ENCODE measurements at regions not wholly inside any gene's neighbourhood (a gene's known extent, or its start where the extent isn't known, plus 50 kb on each side); places are given as distances from the start of the nearest gene placed in this dataset.

DNA sequence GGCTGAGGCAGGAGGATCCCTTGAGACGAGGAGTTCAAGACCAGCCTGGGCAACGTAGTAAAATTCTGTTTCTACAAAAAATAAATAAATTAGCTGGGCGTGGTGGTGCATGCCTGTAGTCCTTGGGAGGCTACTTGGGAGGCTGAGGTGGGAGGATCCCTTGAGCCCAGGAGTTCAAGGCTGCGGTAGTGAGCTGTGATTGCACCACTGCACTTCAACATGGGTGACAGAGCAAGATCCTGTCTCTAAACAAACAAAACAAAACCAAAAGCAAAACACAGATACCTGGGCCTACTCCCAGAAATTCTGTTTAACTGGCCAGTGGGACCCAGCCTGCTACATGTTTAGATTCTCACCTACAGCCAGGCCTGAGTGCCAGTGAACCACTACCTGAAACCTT lies 74.6 kb upstream of the MEDAG start:
- Histone ChIP-seq H2AFZ (ENCODE audit: control insufficient read depth, low read length) (no peak overlapping the region), H3K27me3 (ENCODE audit: control insufficient read depth, extremely low read depth, insufficient read depth, low read length) (no peaks in the 10 kb centered on the region), H3K4me3 (ENCODE audit: control insufficient read depth in 2 of 3, extremely low read depth in 1 of 3, insufficient read depth in 2 of 3, low read depth in 1 of 3, low read length in 3 of 3) (no peak overlapping the region), H4K20me1 (ENCODE audit: control insufficient read depth, extremely low read depth, insufficient read depth, low read length) (no peaks in the 10 kb centered on the region), H3K9ac (ENCODE audit: control insufficient read depth, extremely low read depth, insufficient read depth, low read length) (no peak overlapping the region), H3K9me3 (ENCODE audit: control insufficient read depth, low read depth, low read length) (no peaks in the 10 kb centered on the region), H3K36me3 (ENCODE audit: control insufficient read depth in 2 of 2, extremely low read depth in 1 of 2, insufficient read depth in 2 of 2, low read length in 2 of 2) (no peaks in the 10 kb centered on the region), H3K4me1 (ENCODE audit: control insufficient read depth, extremely low read depth, insufficient read depth, low read length) (peaks cover 44% of the 10 kb centered on the region), H3K4me2 (ENCODE audit: control insufficient read depth, extremely low read depth, insufficient read depth, low read depth, low read length) (no peak overlapping the region), H3K79me2 (ENCODE audit: control insufficient read depth, insufficient read depth, low read length) (no peaks in the 10 kb centered on the region), H3K9me1 (ENCODE audit: control insufficient read depth, extremely low read depth, insufficient read depth, low read length) (no peaks in the 10 kb centered on the region), H3K27ac (ENCODE audit: control insufficient read depth, insufficient read depth, low read length) (no peak overlapping the region)
- dilution Hi-C loops (cut with MboI; ENCODE audit: extremely low pct_ligation_motif_present, low sequenced_read_pairs) = no loop called here
- DNase-seq (ENCODE audit: low read depth, low spot score) = no peak
- TF ChIP-seq, protein P1, sequence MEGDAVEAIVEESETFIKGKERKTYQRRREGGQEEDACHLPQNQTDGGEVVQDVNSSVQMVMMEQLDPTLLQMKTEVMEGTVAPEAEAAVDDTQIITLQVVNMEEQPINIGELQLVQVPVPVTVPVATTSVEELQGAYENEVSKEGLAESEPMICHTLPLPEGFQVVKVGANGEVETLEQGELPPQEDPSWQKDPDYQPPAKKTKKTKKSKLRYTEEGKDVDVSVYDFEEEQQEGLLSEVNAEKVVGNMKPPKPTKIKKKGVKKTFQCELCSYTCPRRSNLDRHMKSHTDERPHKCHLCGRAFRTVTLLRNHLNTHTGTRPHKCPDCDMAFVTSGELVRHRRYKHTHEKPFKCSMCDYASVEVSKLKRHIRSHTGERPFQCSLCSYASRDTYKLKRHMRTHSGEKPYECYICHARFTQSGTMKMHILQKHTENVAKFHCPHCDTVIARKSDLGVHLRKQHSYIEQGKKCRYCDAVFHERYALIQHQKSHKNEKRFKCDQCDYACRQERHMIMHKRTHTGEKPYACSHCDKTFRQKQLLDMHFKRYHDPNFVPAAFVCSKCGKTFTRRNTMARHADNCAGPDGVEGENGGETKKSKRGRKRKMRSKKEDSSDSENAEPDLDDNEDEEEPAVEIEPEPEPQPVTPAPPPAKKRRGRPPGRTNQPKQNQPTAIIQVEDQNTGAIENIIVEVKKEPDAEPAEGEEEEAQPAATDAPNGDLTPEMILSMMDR (optimal IDR thresholded peaks at IDR 0.05 in 1 of 3, IDR thresholded peaks at IDR 0.05 in 1 of 3, conservative IDR thresholded peaks at IDR 0.05 in 1 of 3; ENCODE audit: extremely low read depth in 1 of 3, insufficient read depth in 2 of 3, low read length in 3 of 3) = no peak
- TF ChIP-seq EZH2 (IDR thresholded peaks at IDR 0.05; ENCODE audit: low read length) = no peak
- no peak for FAIRE-seq

DNA sequence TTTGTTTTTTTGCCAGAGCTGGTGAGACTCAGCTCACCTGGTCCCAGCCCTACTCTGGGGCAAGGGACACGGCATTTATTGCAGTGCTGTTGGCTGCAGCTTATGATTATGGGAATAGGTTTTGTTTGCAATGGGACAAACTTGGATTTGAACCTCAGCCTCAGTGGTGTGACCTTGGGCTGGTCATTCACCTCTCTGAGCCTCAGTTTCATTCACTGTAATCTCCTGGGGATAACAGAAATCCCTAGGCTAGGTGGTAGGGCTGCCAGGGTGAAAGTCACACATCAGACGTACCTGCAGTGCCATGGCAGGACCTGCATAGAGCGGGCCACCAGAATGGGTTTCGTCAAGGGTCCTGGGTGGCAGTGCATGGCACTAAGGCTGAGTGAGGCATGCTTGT lies 73.7 kb upstream of the MEDAG start:
- Histone ChIP-seq H3K36me3 (ENCODE audit: control insufficient read depth in 2 of 2, extremely low read depth in 1 of 2, insufficient read depth in 2 of 2, low read length in 2 of 2) (no peaks in the 10 kb centered on the region), H3K27me3 (ENCODE audit: control insufficient read depth, extremely low read depth, insufficient read depth, low read length) (no peaks in the 10 kb centered on the region), H3K79me2 (ENCODE audit: control insufficient read depth, insufficient read depth, low read length) (no peaks in the 10 kb centered on the region), H3K4me2 (ENCODE audit: control insufficient read depth, extremely low read depth, insufficient read depth, low read depth, low read length) (no peak overlapping the region), H3K9me3 (ENCODE audit: control insufficient read depth, low read depth, low read length) (no peaks in the 10 kb centered on the region), H3K9ac (ENCODE audit: control insufficient read depth, extremely low read depth, insufficient read depth, low read length) (no peak overlapping the region), H2AFZ (ENCODE audit: control insufficient read depth, low read length) (no peak overlapping the region), H4K20me1 (ENCODE audit: control insufficient read depth, extremely low read depth, insufficient read depth, low read length) (no peaks in the 10 kb centered on the region), H3K27ac (ENCODE audit: control insufficient read depth, insufficient read depth, low read length) (no peak overlapping the region), H3K9me1 (ENCODE audit: control insufficient read depth, extremely low read depth, insufficient read depth, low read length) (no peaks in the 10 kb centered on the region), H3K4me3 (ENCODE audit: control insufficient read depth in 2 of 3, extremely low read depth in 1 of 3, insufficient read depth in 2 of 3, low read depth in 1 of 3, low read length in 3 of 3) (no peak overlapping the region), H3K4me1 (ENCODE audit: control insufficient read depth, extremely low read depth, insufficient read depth, low read length) (peaks cover 44% of the 10 kb centered on the region)
- TF ChIP-seq, protein P1 (optimal IDR thresholded peaks at IDR 0.05 in 1 of 3, IDR thresholded peaks at IDR 0.05 in 1 of 3, conservative IDR thresholded peaks at IDR 0.05 in 1 of 3; ENCODE audit: extremely low read depth in 1 of 3, insufficient read depth in 2 of 3, low read length in 3 of 3) = no peak
- TF ChIP-seq EZH2 (IDR thresholded peaks at IDR 0.05; ENCODE audit: low read length) = no peak
- dilution Hi-C loops (cut with MboI; ENCODE audit: extremely low pct_ligation_motif_present, low sequenced_read_pairs) = no loop called here
- no peak for DNase-seq (ENCODE audit: low read depth, low spot score)
- FAIRE-seq = no peak
